CD4-positive, CD25-positive, alpha-beta regulatory T cell (primary cell): ENCODE measurements at regions not wholly inside any gene's neighbourhood (a gene's known extent, or its start where the extent isn't known, plus 50 kb on each side); places are given as distances from the start of the nearest gene placed in this dataset.

ENCODE experiments used
- ATAC-seq, 2 donors: fragments of 150-1000 bp; cut with Tn5 transposase; one replicate each; pipeline ENCODE4 v1.10.0; 2021; ENCODE audit warnings: low read depth in 2 of 2, moderate number of reproducible peaks in 2 of 2, moderate library complexity in 1 of 2
- DNase-seq, 3 donors: peaks; one replicate each; pipeline versions ENCODE4 v3.0.0 to v3.0.0-alpha.2; 2012 to 2022; ENCODE audit warnings: mixed read lengths in 1 of 3
- H3K27ac ChIP-seq: one replicate; pipeline ENCODE4 v1.7.0; 2013; ENCODE audit warnings: mild to moderate bottlenecking, low read length; ENCODE audit not compliant: insufficient read depth, poor library complexity, severe bottlenecking
- H3K27me3 ChIP-seq: one replicate; pipeline ENCODE4 v1.7.0; 2013; ENCODE audit warnings: low read length; ENCODE audit not compliant: control insufficient read depth, insufficient read depth
- H3K36me3 ChIP-seq: one replicate; pipeline ENCODE4 v1.7.0; 2013; ENCODE audit warnings: mild to moderate bottlenecking, low read length, moderate library complexity; ENCODE audit not compliant: control insufficient read depth, insufficient read depth
- H3K4me1 ChIP-seq: 2 replicates; pipeline ENCODE4 v1.7.0; 2013; ENCODE audit warnings: mild to moderate bottlenecking, low read length; ENCODE audit not compliant: insufficient read depth, control insufficient read depth, poor library complexity, severe bottlenecking
- H3K4me3 ChIP-seq: one replicate; pipeline ENCODE4 v1.7.0; 2013; ENCODE audit warnings: low read depth, mild to moderate bottlenecking, low read length, moderate library complexity
- H3K9me3 ChIP-seq, 2 experiments: 1 replicate in 1 of 2; 2 replicates in 1 of 2; pipeline ENCODE4 v1.7.0; 2013; ENCODE audit warnings: low read length in 2 of 2, mild to moderate bottlenecking in 1 of 2, moderate library complexity in 1 of 2; ENCODE audit not compliant: control insufficient read depth in 2 of 2
- H3K27ac Mint-ChIP-seq, 3 donors: one replicate each; pipeline ENCODE4 v1.8.0; 2020 to 2022; ENCODE audit warnings: mild to moderate bottlenecking in 3 of 3, mixed read lengths in 3 of 3, moderate library complexity in 2 of 3
- H3K27me3 Mint-ChIP-seq: one replicate; pipeline ENCODE4 v1.8.0; 2022; ENCODE audit warnings: mild to moderate bottlenecking, mixed read lengths
- H3K36me3 Mint-ChIP-seq: one replicate; pipeline ENCODE4 v1.8.0; 2020; ENCODE audit warnings: mixed read lengths
- H3K4me1 Mint-ChIP-seq, 4 donors: one replicate each; pipeline ENCODE4 v1.8.0; 2020 to 2022; ENCODE audit warnings: mixed read lengths in 4 of 4, mild to moderate bottlenecking in 1 of 4
- H3K4me3 Mint-ChIP-seq, 4 donors: one replicate each; pipeline ENCODE4 v1.8.0; 2020 to 2022; ENCODE audit warnings: mild to moderate bottlenecking in 4 of 4, mixed read lengths in 4 of 4, moderate library complexity in 3 of 4
- H3K9me3 Mint-ChIP-seq, 7 donors: one replicate each; pipeline ENCODE4 v1.8.0; 2020 to 2022; ENCODE audit warnings: mixed read lengths in 7 of 7, mild to moderate bottlenecking in 3 of 7, moderate library complexity in 2 of 7

DNA sequence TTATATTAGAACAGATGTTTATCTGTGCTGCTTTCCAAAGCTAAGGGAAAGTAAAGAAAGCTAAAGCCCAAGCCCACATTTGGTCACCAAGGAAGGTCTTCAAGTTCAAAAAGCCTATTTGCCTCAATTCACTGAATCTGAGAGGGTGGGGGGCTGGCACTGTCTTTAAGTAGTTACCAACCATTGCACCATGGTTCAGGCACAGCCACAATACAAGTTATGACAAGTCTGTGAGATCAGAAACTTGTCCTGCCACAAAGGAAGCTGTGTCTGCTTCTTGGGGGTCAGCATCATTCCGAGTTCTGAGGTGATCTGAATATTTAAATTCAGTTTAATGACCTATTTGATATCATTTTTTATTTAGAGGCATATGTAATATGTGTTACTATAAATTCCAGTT, 78.3 kb upstream of the OPRM1 start:
- no peak overlapping the region for H3K27ac ChIP-seq
- no peaks in the 10 kb centered on the region for H3K9me3 ChIP-seq
- Mint-ChIP-seq H3K27me3 (peaks cover 5% of the 10 kb centered on the region), H3K27ac (no peak overlapping the region), H3K9me3 (peaks cover 0 to 5% (median 0%) of the 10 kb centered on the region in 7 donors), H3K36me3 (no peaks in the 10 kb centered on the region), H3K4me3 (no peak overlapping the region), H3K4me1 (peaks cover 0 to 11% (median 1%) of the 10 kb centered on the region in 4 donors)
- no peaks in the 10 kb centered on the region for H3K36me3 ChIP-seq
- H3K4me1 ChIP-seq = no peaks in the 10 kb centered on the region
- ATAC-seq (no peak), DNase-seq (no peak)
- H3K27me3 ChIP-seq = no peaks in the 10 kb centered on the region
- no peak overlapping the region for H3K4me3 ChIP-seq

DNA sequence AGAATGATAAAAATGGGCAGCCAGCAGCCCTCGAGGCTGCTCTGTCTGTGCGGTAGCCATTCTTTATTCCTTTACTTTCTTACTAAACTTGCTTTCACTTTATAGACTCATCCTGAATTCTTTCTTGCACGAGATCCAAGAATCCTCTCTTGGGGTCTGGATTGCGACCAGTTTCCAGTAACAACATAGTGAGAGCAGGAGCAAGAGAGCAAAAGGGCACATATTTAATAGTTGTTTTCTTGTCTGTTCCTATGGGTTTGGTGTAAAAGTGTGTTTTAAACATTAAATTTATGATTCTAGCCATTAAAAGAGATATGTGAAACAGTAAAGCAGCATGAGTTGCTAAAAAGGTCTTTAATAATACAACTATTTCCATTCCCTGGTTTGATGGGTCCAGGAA, 78.8 kb upstream of the OPRM1 start:
- Histone ChIP-seq H3K27me3 (no peaks in the 10 kb centered on the region), H3K27ac (no peak overlapping the region), H3K36me3 (no peaks in the 10 kb centered on the region), H3K9me3 (no peaks in the 10 kb centered on the region), H3K4me1 (no peaks in the 10 kb centered on the region), H3K4me3 (no peak overlapping the region)
- H3K4me3 Mint-ChIP-seq = no peak overlapping the region
- H3K36me3 Mint-ChIP-seq = no peaks in the 10 kb centered on the region
- ATAC-seq = no peak
- peaks cover 0 to 5% (median 0%) of the 10 kb centered on the region in 7 donors for H3K9me3 Mint-ChIP-seq
- H3K27me3 Mint-ChIP-seq = peaks cover 5% of the 10 kb centered on the region
- no peak for DNase-seq
- peaks cover 0 to 8% (median 0%) of the 10 kb centered on the region in 4 donors for H3K4me1 Mint-ChIP-seq
- no peak overlapping the region for H3K27ac Mint-ChIP-seq

DNA sequence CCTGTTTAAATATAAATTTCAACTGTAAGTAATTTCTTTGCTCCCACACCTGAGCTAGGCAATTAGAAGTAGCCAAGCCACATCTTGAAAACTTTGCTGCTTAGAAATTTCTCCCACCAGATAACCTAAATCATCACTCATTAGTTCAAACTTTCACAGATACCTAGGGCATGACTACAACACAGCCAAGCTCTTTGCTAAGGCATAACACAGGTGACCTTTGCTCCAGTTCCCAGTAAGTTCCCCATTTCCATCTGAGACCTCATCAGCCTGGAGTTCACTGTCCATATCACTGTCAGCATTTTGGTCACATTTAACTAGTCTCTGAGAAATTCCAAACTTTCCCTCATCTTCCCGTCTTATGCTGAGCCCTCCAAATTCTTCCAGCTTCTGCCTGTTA, 79.8 kb upstream of the OPRM1 start:
- no peaks in the 10 kb centered on the region for H3K36me3 Mint-ChIP-seq
- no peak overlapping the region for H3K4me3 ChIP-seq
- H3K4me1 Mint-ChIP-seq = peaks cover 0 to 8% (median 0%) of the 10 kb centered on the region in 4 donors
- H3K9me3 ChIP-seq = no peaks in the 10 kb centered on the region
- H3K9me3 Mint-ChIP-seq = peaks cover 0 to 5% (median 2%) of the 10 kb centered on the region in 7 donors
- no peaks in the 10 kb centered on the region for H3K4me1 ChIP-seq
- peaks cover 12% of the 10 kb centered on the region for H3K27me3 Mint-ChIP-seq
- no peak overlapping the region for H3K27ac ChIP-seq
- DNase-seq = no peak
- H3K27me3 ChIP-seq = no peaks in the 10 kb centered on the region
- H3K36me3 ChIP-seq = no peaks in the 10 kb centered on the region
- no peak overlapping the region for H3K4me3 Mint-ChIP-seq
- no peak for ATAC-seq
- H3K27ac Mint-ChIP-seq = no peak overlapping the region

DNA sequence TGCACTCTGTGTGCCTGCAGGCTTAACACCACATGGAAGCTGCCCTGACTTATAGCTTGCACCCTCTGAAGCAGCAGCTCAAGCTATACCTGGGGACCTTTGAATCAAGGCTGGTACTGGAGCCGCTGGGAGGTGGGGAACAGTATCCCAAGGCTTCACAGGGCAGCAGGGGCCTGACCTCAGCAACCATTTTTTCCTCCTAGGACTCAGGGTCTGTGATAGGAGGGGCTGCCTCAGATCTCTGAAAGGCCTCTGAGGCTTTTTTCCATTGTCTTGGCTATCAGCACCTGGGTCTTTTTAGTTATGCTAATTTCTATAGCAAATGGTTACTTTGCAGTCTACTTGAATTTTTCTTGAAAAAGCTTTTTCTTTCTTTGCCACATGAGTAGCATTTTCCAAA, 80.2 kb upstream of the OPRM1 start:
- no peak for DNase-seq
- H3K36me3 Mint-ChIP-seq = no peaks in the 10 kb centered on the region
- Histone ChIP-seq H3K4me1 (no peaks in the 10 kb centered on the region), H3K27me3 (no peaks in the 10 kb centered on the region), H3K4me3 (no peak overlapping the region), H3K36me3 (no peaks in the 10 kb centered on the region), H3K27ac (no peak overlapping the region), H3K9me3 (no peaks in the 10 kb centered on the region)
- peaks cover 0 to 5% (median 2%) of the 10 kb centered on the region in 7 donors for H3K9me3 Mint-ChIP-seq
- ATAC-seq = no peak
- no peak overlapping the region for H3K27ac Mint-ChIP-seq
- H3K4me1 Mint-ChIP-seq = peaks cover 0 to 8% (median 0%) of the 10 kb centered on the region in 4 donors
- peaks cover 12% of the 10 kb centered on the region for H3K27me3 Mint-ChIP-seq
- H3K4me3 Mint-ChIP-seq = no peak overlapping the region

DNA sequence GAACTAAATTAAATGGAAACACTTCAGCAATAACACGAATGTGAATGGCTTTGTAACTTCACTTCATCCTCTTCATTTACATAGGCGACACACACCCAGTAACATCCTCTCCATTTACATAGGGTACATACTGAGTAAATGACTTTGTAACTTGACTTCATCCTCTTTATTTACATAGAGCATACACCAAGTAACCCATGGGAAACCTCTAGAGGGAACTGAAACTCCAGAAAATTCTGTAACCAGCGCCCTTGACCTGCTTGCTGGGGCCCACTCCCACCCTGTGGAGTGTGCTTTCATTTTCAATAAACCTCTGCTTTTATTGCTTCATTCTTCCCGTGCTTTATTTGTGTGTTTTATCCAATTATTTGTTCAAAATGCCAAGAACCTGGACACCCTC, 81.6 kb upstream of the OPRM1 start:
- no peak overlapping the region for H3K4me3 Mint-ChIP-seq
- H3K4me1 Mint-ChIP-seq = no peaks in the 10 kb centered on the region
- H3K27me3 Mint-ChIP-seq = peaks cover 7% of the 10 kb centered on the region
- Histone ChIP-seq H3K27me3 (no peaks in the 10 kb centered on the region), H3K9me3 (no peaks in the 10 kb centered on the region), H3K36me3 (no peaks in the 10 kb centered on the region), H3K4me3 (no peak overlapping the region), H3K4me1 (no peaks in the 10 kb centered on the region), H3K27ac (no peak overlapping the region)
- no peak for DNase-seq
- no peak for ATAC-seq
- no peaks in the 10 kb centered on the region for H3K36me3 Mint-ChIP-seq
- H3K9me3 Mint-ChIP-seq = peaks cover 0 to 8% (median 2%) of the 10 kb centered on the region in 7 donors
- H3K27ac Mint-ChIP-seq = no peak overlapping the region

DNA sequence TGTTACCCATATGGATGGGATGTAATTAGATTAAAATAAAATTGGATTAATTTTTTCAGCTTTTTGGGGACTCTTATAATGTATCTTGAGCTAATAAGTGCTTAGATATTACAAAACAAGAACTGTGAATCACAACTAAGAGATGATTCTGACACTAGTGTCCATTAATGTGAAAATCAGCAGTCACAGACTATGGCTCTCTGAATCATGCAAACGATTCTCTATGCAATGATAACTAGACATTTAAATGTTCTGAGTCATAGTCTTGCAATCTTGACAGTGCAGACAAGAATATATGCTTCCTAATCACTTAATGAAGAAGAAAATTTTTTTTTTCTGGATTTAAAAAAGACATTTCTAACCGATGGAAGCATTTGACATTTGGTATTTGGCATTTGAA, 82.2 kb upstream of the OPRM1 start:
- no peak for ATAC-seq
- Mint-ChIP-seq H3K36me3 (no peaks in the 10 kb centered on the region), H3K9me3 (peaks cover 0 to 8% (median 2%) of the 10 kb centered on the region in 7 donors), H3K27me3 (peaks cover 7% of the 10 kb centered on the region), H3K27ac (no peak overlapping the region), H3K4me1 (no peaks in the 10 kb centered on the region), H3K4me3 (no peak overlapping the region)
- no peak for DNase-seq
- Histone ChIP-seq H3K27me3 (no peaks in the 10 kb centered on the region), H3K36me3 (no peaks in the 10 kb centered on the region), H3K4me1 (no peaks in the 10 kb centered on the region), H3K9me3 (no peaks in the 10 kb centered on the region), H3K4me3 (no peak overlapping the region), H3K27ac (no peak overlapping the region)

DNA sequence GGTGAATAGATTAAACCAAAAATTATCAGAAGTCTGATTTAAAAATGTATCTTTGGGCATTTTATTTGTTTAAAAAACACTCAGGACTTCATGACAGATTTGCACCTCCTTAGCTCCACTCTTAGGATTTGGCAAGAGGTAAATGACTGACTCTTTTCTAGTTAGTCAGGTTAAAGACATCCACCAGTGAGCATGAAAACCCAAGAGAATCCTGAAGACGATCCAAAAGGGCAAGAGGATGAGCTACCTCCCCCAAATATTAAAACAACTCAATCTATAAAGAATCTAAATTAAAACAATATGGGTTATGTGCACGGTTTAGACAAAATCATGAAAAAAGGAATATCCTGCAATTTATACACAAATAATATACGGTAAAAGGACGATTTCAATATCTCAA, 89.4 kb upstream of the OPRM1 start:
- Mint-ChIP-seq H3K9me3 (peaks cover 0 to 7% (median 0%) of the 10 kb centered on the region in 7 donors), H3K36me3 (no peaks in the 10 kb centered on the region), H3K4me1 (no peaks in the 10 kb centered on the region), H3K27ac (no peak overlapping the region), H3K4me3 (no peak overlapping the region), H3K27me3 (peaks cover 5% of the 10 kb centered on the region)
- Histone ChIP-seq H3K4me3 (no peak overlapping the region), H3K27ac (no peak overlapping the region), H3K27me3 (no peaks in the 10 kb centered on the region), H3K36me3 (no peaks in the 10 kb centered on the region), H3K9me3 (no peaks in the 10 kb centered on the region), H3K4me1 (no peaks in the 10 kb centered on the region)
- ATAC-seq (no peak), DNase-seq (no peak)

DNA sequence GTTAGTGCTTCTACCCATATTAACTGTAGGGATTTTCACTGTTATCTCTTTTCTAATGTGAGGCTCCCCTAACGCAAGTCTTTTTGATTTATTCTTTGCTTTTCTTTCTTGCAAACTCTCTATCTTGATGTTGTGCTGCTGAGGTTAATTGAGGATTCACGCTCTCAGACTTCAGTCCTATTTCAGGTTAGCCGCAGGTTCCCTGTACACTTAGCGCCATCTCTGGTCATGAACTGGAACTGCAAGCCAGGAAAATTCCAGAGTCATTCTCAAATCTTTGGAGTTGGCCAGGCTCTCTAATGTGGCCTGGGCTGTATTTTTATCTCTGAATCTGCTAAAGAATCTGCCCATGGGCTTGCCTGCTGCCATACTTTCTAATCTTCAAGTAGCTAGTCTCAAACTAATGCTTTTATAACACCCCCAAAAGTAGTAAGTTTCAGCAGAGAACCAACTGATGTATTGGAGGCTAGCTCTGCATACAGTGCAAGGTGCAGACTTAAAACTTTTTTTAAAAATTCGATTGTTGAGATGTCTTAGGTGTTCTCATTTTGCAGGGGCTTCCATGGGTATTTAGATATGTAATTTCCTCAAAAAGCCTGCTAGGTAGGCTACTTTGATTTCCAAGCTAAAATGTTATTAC, 91.1 kb upstream of the OPRM1 start:
- Mint-ChIP-seq H3K27ac (no peak overlapping the region), H3K27me3 (peaks cover 4% of the 10 kb centered on the region), H3K4me3 (peak overlapping the region in 1 of 4 donors; percentile 1), H3K4me1 (no peaks in the 10 kb centered on the region), H3K9me3 (no peaks in the 10 kb centered on the region), H3K36me3 (no peaks in the 10 kb centered on the region)
- H3K27ac ChIP-seq = no peak overlapping the region
- peak in 1 of 3 donors; percentile 3 for DNase-seq
- H3K4me3 ChIP-seq = no peak overlapping the region
- H3K9me3 ChIP-seq = no peaks in the 10 kb centered on the region
- H3K4me1 ChIP-seq = no peaks in the 10 kb centered on the region
- ATAC-seq = no peak
- H3K27me3 ChIP-seq = no peaks in the 10 kb centered on the region
- H3K36me3 ChIP-seq = no peaks in the 10 kb centered on the region
